ENCODE measurements at regions not wholly inside any gene's neighbourhood (a gene's known extent, or its start where the extent isn't known, plus 50 kb on each side); places are given as distances from the start of the nearest gene placed in this dataset.

- TF ChIP-seq CTCF (IDR thresholded peaks at IDR 0.05) (no peak), EP300 (IDR thresholded peaks at IDR 0.05) (no peak), POLR2AphosphoS5 (IDR thresholded peaks at IDR 0.05) (no peak), POLR2A (IDR thresholded peaks at IDR 0.05) (no peak)
Measured at GRCh38 chr3:28752290-28752689, 403.7 kb upstream of the AZI2 start.

All from upper lobe of left lung (tissue), 4 donors.